Heart left ventricle (tissue), 16 donors: ENCODE measurements at regions not wholly inside any gene's neighbourhood (a gene's known extent, or its start where the extent isn't known, plus 50 kb on each side); places are given as distances from the start of the nearest gene placed in this dataset.
"Not testable (repeated sequence)": the region's sequence is repeated elsewhere in the genome, so short reads cannot be mapped to it uniquely, and the experiment has no call there.

Experiments
- ATAC-seq, 4 donors: fragments of 200-7000 bp; cut with Tn5 transposase; one replicate each; pipeline ENCODE4 v1.9.1; 2020 to 2022; ENCODE audit warnings: moderate library complexity in 4 of 4, mild to moderate bottlenecking in 3 of 4, moderate number of reproducible peaks in 1 of 4
- DNase-seq, 5 donors: peaks; one replicate each; pipeline ENCODE4 v3.0.0-alpha.2; 2020
- H3K27ac ChIP-seq, 12 donors: fragments of 200-600 bp; sonication (generic) in 4 of 12; one replicate each; pipeline versions ENCODE4 v1.5.0 to v1.8.0; 2016 to 2022; ENCODE audit warnings: mild to moderate bottlenecking in 2 of 12
- H3K27me3 ChIP-seq, 9 donors: fragments of 200-600 bp; sonication (generic) in 2 of 9; one replicate each; pipeline versions ENCODE4 v1.5.1 to v1.8.0; 2016 to 2022; ENCODE audit warnings: mild to moderate bottlenecking in 3 of 9
- H3K36me3 ChIP-seq, 9 donors: fragments of 200-600 bp; sonication (generic) in 2 of 9; one replicate each; pipeline versions ENCODE4 v1.5.0 to v1.8.0; 2018 to 2022; ENCODE audit warnings: mild to moderate bottlenecking in 2 of 9
- H3K4me1 ChIP-seq, 12 donors: fragments of 200-600 bp; sonication (generic) in 4 of 12; one replicate each; pipeline versions ENCODE4 v1.5.0 to v1.8.0; 2016 to 2022; ENCODE audit warnings: mild to moderate bottlenecking in 3 of 12
- H3K4me3 ChIP-seq, 12 donors: fragments of 200-600 bp; sonication (generic) in 4 of 12; one replicate each; pipeline versions ENCODE4 v1.5.0 to v1.8.0; 2017 to 2022; ENCODE audit warnings: mild to moderate bottlenecking in 9 of 12, moderate library complexity in 4 of 12
- H3K9me3 ChIP-seq, 12 donors: fragments of 200-600 bp; sonication (generic) in 4 of 12; one replicate each; pipeline versions ENCODE4 v1.5.0 to v1.8.0; 2016 to 2022; ENCODE audit warnings: mild to moderate bottlenecking in 1 of 12
- POLR2A ChIP-seq, 2 donors: fragments of 450-650 bp; IDR thresholded peaks; one replicate each; pipeline ENCODE4 v1.6.1; 2017; ENCODE audit warnings: antibody characterized with exemption in 2 of 2, mild to moderate bottlenecking in 2 of 2, moderate library complexity in 2 of 2
- WGBS, 4 donors: extraction: QIAGEN DNeasy Blood & Tissue Kit in 2 of 4; methylation state at CpG; one replicate each; pipeline versions ENCODE4 v1.1.5 to v1.1.7; 2013 to 2018; 5-methylcytosine and 5-hydroxymethylcytosine counted together
- intact Hi-C, 10 donors: fragments of 100-400 bp; cut with DNase I; formaldehyde crosslinking; loops; one replicate each; pipeline versions ENCODE4 v1.11.1 to v1.14.2; 2022
- TF ChIP-seq, protein P1 (sequence below), 12 donors: fragments of 200-600 bp; sonication (generic) in 4 of 12; IDR thresholded peaks; one replicate each; pipeline versions ENCODE4 v1.5.0 to v1.8.0; 2018 to 2022; ENCODE audit warnings: antibody characterized with exemption in 12 of 12, mild to moderate bottlenecking in 5 of 12
- donor health status: ischemic (EF 13 %, LVEDD 7.1; RV severe dilation, severe dysfunction).
- donor health status: healthy with polysubstance abuse.
- donor health status: DM: no; HTN: yes; CAD: no.
- donor health status: DM: no; HTN: no; CAD: no.
- donor health status: ischemic (EF 25% LVEDD 6.9; RV normal size, moderate dysfunction).
- donor health status: ischemic (EF 25% LVEDD 5.7; RV mildly dilated, moderate dysfunction).
- donor health status: healthy.
- donor health status: DM: yes; HTN: yes; CAD: no.
- donor health status: ischemic (EF 35%, LVEDD 5.7; RV mildly dilated, moderate dysfunction).
- donor health status: nonischemic (EF 11% LVEDD 7.7; RV severe dilation, severe dysfunction).
- donor health status: DM: yes; HTN: yes; CAD: no.
- donor health status: PGD.
- donor health status: ischemic (EF 29% LVEDD 5.4; RV normal size, mild dysfunction).
- donor health status: nonischemic (EF 23%, LVEDD 6.1; RV moderate dilation, normal function).

DNA sequence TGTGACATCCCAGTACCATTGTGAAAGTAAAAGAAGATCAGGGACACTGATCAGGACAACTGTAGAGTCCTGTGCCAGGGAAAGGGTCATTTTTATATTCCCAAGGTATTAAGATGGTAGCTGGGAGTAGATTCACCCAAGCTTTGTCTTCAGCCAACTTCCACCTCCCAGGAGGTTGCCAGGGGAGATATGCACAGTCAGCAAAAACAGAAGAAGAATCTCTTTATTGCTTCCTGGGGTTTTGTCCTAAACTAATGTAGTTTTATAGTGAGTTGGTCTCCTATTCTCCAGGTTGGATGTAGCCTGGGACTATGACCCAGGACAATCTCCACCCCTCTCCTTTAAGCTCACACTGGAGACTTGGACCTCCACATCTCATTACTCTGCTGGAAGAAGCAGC lies 139.2 kb downstream of the RAMP3 start:
- Histone ChIP-seq H3K27me3 (no peaks in the 10 kb centered on the region), H3K27ac (no peak overlapping the region), H3K4me3 (no peak overlapping the region), H3K4me1 (peaks cover 0 to 35% (median 11%) of the 10 kb centered on the region in 12 donors), H3K9me3 (peaks cover 0 to 10% (median 0%) of the 10 kb centered on the region in 12 donors), H3K36me3 (no peaks in the 10 kb centered on the region)
- TF ChIP-seq POLR2A (IDR thresholded peaks at IDR 0.05), result no peak
- TF ChIP-seq, protein P1, sequence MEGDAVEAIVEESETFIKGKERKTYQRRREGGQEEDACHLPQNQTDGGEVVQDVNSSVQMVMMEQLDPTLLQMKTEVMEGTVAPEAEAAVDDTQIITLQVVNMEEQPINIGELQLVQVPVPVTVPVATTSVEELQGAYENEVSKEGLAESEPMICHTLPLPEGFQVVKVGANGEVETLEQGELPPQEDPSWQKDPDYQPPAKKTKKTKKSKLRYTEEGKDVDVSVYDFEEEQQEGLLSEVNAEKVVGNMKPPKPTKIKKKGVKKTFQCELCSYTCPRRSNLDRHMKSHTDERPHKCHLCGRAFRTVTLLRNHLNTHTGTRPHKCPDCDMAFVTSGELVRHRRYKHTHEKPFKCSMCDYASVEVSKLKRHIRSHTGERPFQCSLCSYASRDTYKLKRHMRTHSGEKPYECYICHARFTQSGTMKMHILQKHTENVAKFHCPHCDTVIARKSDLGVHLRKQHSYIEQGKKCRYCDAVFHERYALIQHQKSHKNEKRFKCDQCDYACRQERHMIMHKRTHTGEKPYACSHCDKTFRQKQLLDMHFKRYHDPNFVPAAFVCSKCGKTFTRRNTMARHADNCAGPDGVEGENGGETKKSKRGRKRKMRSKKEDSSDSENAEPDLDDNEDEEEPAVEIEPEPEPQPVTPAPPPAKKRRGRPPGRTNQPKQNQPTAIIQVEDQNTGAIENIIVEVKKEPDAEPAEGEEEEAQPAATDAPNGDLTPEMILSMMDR (IDR thresholded peaks at IDR 0.05), result no peak
- ATAC-seq, result no peak
- intact Hi-C loops, result loop anchor here in 1 of 10 donors (10.0 kb wide), 1 partner anchor 58 kb away; no protein-coding TSS in a partner anchor
- DNase-seq, result no peak

DNA sequence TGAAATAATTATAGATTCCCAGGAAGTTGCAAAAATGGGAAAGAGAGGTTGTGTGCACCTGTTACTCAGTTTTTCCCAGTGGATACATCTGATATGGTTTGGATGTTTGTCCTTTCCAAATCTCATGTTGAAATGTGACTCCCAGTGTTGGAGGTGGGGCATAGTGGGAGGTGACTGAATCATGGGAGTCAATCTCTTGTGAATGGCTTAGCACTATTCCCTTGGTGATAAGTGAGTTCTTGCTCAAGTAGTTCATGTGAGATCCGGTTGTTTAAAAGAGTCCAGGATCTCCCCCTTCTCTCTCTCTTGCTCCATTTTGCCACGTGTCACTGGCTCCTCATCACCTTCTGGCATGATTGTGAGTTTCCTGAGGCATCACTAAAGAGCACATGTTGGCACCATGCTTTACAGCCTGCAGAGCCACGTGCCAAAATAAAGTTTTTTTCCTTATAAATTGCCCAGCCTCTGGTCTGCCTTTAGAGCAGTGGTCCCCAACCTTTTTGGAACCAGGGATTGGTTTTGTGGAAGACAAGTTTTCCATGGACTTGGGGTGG lies 149.2 kb downstream of the RAMP3 start:
- TF ChIP-seq, protein P1 (IDR thresholded peaks at IDR 0.05), result no peak
- no peak for TF ChIP-seq POLR2A (IDR thresholded peaks at IDR 0.05)
- Histone ChIP-seq H3K36me3 (no peaks in the 10 kb centered on the region), H3K9me3 (peaks cover 0 to 28% (median 12%) of the 10 kb centered on the region in 12 donors), H3K27ac (no peak overlapping the region), H3K4me1 (no peaks in the 10 kb centered on the region), H3K4me3 (no peak overlapping the region), H3K27me3 (no peaks in the 10 kb centered on the region)
- DNase-seq (no peak), ATAC-seq (peak in 1 of 4 donors; percentile 29)
- intact Hi-C loops, result loop anchor here in 1 of 10 donors (1.0 kb wide), 1 partner anchor 9 kb away; no protein-coding TSS in a partner anchor
- WGBS, 4 donors, result 44 to 59% (median 49%) methylated on average over 3 of the region's 3 CpGs

DNA sequence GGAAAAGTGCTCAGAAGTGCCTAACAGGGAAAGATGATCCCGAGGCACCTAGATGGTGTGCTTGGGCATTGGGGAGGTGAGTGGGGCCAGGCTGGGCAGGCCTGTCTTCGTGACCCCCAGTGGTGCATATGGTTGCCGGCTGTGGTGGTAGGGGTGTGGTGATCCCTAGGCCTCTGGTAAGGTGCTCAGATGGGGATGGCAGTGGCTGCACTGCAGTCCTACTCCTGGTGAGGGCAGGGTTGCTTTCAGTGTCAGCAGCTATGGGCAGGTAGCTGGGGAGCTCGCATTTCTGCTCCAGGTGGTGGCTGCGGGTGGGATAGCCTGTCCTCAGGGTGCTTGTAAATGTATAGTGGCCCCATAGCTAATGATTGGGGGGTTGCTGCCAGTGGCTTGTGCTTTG lies 154.0 kb downstream of the RAMP3 start:
- intact Hi-C loops, result no loop called here
- DNase-seq, result no peak
- Histone ChIP-seq H3K27me3 (no peaks in the 10 kb centered on the region), H3K4me3 (no peak overlapping the region), H3K4me1 (no peaks in the 10 kb centered on the region), H3K9me3 (peaks cover 0 to 33% (median 12%) of the 10 kb centered on the region in 12 donors), H3K36me3 (no peaks in the 10 kb centered on the region), H3K27ac (no peak overlapping the region)
- TF ChIP-seq POLR2A (IDR thresholded peaks at IDR 0.05), result no peak
- TF ChIP-seq, protein P1 (IDR thresholded peaks at IDR 0.05), result no peak
- ATAC-seq, result no peak
- WGBS, 4 donors, result 59 to 87% (median 78%) methylated on average over 2 to 5 of the region's 5 CpGs

DNA sequence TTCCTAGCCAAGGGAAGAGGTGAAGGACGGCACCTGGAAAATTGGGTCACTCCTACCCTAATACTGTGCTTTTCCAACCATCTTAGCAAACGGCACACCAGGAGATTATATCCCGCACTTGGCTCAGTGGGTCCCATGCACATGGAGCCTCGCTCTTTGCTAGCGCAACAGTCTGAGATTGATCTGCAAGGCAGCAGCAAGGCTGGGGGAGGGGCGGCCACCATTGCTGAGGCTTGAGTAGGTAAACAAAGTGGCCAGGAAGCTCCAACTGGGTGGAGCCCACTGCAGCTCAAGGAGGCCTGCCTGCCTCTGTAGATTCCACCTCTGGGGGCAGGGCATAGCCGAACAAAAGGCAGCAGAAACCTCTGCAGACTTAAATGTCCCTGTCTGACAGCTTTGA lies 157.9 kb downstream of the RAMP3 start:
- WGBS, 4 donors, result 80 to 89% (median 87%) methylated on average over 6 to 7 of the region's 7 CpGs
- H3K36me3 ChIP-seq, DNase-seq, H3K4me3 ChIP-seq, intact Hi-C loops, H3K27me3 ChIP-seq, H3K4me1 ChIP-seq, ATAC-seq, H3K27ac ChIP-seq: not testable (repeated sequence)
- peaks cover 0 to 19% (median 4%) of the 10 kb centered on the region in 12 donors for H3K9me3 ChIP-seq
